ENCODE measurements at regions not wholly inside any gene's neighbourhood (a gene's known extent, or its start where the extent isn't known, plus 50 kb on each side); places are given as distances from the start of the nearest gene placed in this dataset.

DNA sequence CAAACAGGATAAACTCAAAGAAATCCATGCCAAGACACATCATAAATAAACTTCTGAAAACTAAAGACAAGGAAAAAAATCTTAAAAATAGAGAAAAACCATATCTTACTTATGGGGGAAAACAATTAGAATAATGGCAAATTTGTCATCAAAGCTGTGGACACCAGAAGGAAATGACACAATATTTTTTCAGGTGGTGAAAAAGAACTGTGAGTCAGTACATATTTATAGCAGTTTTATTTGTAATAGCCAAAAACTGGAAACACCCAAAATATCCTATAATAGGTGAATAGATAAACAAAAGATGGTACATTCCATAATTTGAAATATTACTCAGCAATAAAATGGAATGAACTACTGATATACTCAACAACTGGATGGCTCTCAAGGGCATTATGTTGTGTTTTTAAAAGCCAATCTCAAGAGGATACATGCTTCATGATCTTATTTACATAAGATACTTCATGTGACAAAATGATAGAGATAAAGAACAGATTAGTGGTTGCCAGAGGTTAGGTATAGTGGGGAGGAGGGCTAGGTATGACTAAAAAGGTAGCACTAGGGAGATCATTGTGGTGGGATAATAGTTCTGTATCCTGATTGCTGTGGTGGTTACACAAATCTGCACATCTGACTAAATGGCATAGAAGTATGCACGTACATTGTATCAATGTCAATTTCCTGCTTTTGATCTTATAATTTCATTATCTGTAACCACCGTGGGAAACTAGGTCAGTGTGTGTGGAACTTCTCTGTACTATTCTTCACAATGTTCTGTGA lies 191.9 kb downstream of the PPP1R2C start:
- Histone ChIP-seq H4K91ac (ENCODE audit: low read depth, low read length, poor library complexity) (no peak overlapping the region), H3K79me1 (ENCODE audit: low read depth, low read length) (no peaks in the 10 kb centered on the region), H3K4ac (ENCODE audit: low read length) (no peak overlapping the region), H2BK120ac (ENCODE audit: low read depth, low read length) (no peak overlapping the region), H2AK5ac (ENCODE audit: low read depth, low read length) (no peak overlapping the region), H3K4me3 (ENCODE audit: low read length in 2 of 2) (no peak overlapping the region), H3K4me2 (ENCODE audit: insufficient read depth, low read length, poor library complexity, severe bottlenecking) (no peak overlapping the region), H3K18ac (ENCODE audit: low read length) (no peak overlapping the region), H2BK12ac (ENCODE audit: low read length) (no peak overlapping the region), H3K27ac (replicated peaks; ENCODE audit: low read length) (no peak overlapping the region), H3K9ac (ENCODE audit: low read depth, low read length, poor library complexity) (no peak overlapping the region), H2AFZ (ENCODE audit: low read length) (no peak overlapping the region), H2BK5ac (ENCODE audit: low read length) (no peak overlapping the region), H2BK15ac (ENCODE audit: low read length) (no peak overlapping the region), H3K36me3 (replicated peaks in 1 of 2; ENCODE audit: control insufficient read depth in 2 of 2, insufficient read depth in 2 of 2, low read length in 2 of 2) (no peaks in the 10 kb centered on the region), H3K9me3 (replicated peaks in 1 of 2; ENCODE audit: control insufficient read depth in 2 of 2, insufficient read depth in 1 of 2, low read depth in 1 of 2, low read length in 2 of 2) (no peaks in the 10 kb centered on the region), H4K8ac (ENCODE audit: low read depth, low read length) (no peak overlapping the region), H3K14ac (ENCODE audit: low read length) (no peak overlapping the region), H3K4me1 (ENCODE audit: control insufficient read depth in 2 of 2, insufficient read depth in 1 of 2, low read depth in 1 of 2, low read length in 2 of 2) (no peaks in the 10 kb centered on the region), H3K23ac (ENCODE audit: low read depth, low read length, poor library complexity) (no peak overlapping the region), H3K27me3 (ENCODE audit: control insufficient read depth in 3 of 3, insufficient read depth in 3 of 3, low read depth in 1 of 3, low read length in 3 of 3) (no peaks in the 10 kb centered on the region)
- whole genome bisulfite sequencing, 2 donors (ENCODE audit: extremely low coverage in 2 of 2, insufficient read length in 2 of 2, insufficient replicate concordance in 1 of 2), result no CpG with 5 or more reads among the region's 2 CpGs
- no peak for DNase-seq (ENCODE audit: low spot score)

DNA sequence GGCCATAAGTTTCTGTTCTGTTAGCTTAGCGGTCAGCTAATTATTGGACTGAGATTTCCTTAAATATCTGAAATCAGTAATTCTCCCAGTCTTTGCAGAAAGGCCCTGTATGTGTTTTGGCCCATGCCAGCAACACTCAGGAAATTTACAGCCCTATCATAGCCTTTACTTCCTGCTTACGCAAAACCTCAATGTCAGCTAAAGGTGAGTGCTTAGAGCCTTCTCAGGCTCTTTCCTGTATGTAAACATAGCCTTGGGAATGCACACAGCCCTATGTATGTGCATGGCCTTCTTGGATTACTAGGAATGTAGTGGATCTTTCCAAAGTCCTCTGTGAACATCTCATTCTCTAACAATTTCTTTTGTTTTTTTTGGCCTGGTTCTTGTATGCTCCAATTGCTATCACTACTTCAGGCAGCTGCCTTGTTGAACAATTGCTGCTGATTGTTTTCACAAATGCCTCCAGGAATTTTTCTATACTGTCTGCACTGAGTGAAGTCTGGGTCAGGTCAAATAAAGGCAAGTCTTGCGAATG lies 200.0 kb downstream of the PPP1R2C start:
- no peak overlapping the region for H2BK15ac ChIP-seq (ENCODE audit: low read length)
- no peaks in the 10 kb centered on the region for H3K36me3 ChIP-seq (replicated peaks in 1 of 2; ENCODE audit: control insufficient read depth in 2 of 2, insufficient read depth in 2 of 2, low read length in 2 of 2)
- H3K4me1 ChIP-seq (ENCODE audit: control insufficient read depth in 2 of 2, insufficient read depth in 1 of 2, low read depth in 1 of 2, low read length in 2 of 2), result no peaks in the 10 kb centered on the region
- H3K9ac ChIP-seq (ENCODE audit: low read depth, low read length, poor library complexity), result no peak overlapping the region
- H3K27me3 ChIP-seq (ENCODE audit: control insufficient read depth in 3 of 3, insufficient read depth in 3 of 3, low read depth in 1 of 3, low read length in 3 of 3), result no peaks in the 10 kb centered on the region
- no peak overlapping the region for H2BK12ac ChIP-seq (ENCODE audit: low read length)
- no peak overlapping the region for H3K23ac ChIP-seq (ENCODE audit: low read depth, low read length, poor library complexity)
- H3K4me2 ChIP-seq (ENCODE audit: insufficient read depth, low read length, poor library complexity, severe bottlenecking), result no peak overlapping the region
- no peak overlapping the region for H2BK120ac ChIP-seq (ENCODE audit: low read depth, low read length)
- no peak overlapping the region for H4K8ac ChIP-seq (ENCODE audit: low read depth, low read length)
- H2BK5ac ChIP-seq (ENCODE audit: low read length), result no peak overlapping the region
- H3K4me3 ChIP-seq (ENCODE audit: low read length in 2 of 2), result no peak overlapping the region
- no peak overlapping the region for H3K27ac ChIP-seq (replicated peaks; ENCODE audit: low read length)
- no peak for DNase-seq (ENCODE audit: low spot score)
- H3K18ac ChIP-seq (ENCODE audit: low read length), result no peak overlapping the region
- no peak overlapping the region for H3K14ac ChIP-seq (ENCODE audit: low read length)
- H2AK5ac ChIP-seq (ENCODE audit: low read depth, low read length), result no peak overlapping the region
- H3K9me3 ChIP-seq (replicated peaks in 1 of 2; ENCODE audit: control insufficient read depth in 2 of 2, insufficient read depth in 1 of 2, low read depth in 1 of 2, low read length in 2 of 2), result no peaks in the 10 kb centered on the region
- H4K91ac ChIP-seq (ENCODE audit: low read depth, low read length, poor library complexity), result no peak overlapping the region
- no peak overlapping the region for H3K4ac ChIP-seq (ENCODE audit: low read length)
- no CpG with 5 or more reads among the region's 3 CpGs for WGBS, 2 donors (ENCODE audit: extremely low coverage in 2 of 2, insufficient read length in 2 of 2, insufficient replicate concordance in 1 of 2)
- no peak overlapping the region for H2AFZ ChIP-seq (ENCODE audit: low read length)
- no peaks in the 10 kb centered on the region for H3K79me1 ChIP-seq (ENCODE audit: low read depth, low read length)

DNA sequence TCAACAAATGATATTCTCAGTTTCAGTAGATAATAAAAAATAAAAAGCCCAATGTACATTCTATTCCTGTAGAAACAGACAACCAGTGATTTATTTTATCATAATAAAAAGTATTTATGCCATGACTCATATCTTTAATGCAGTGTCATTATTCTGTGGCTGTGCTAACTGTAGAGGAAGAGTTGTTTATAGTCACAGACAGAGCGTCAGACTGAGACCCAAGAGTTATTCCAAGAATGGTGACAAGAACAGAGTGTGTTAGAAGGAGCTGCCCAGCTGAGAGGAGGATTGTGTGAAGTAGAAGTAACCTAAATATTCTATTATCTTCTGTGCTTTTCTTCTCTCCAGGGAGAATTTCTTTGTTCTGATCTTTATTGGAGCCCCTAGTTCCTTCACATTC lies 210.7 kb downstream of the PPP1R2C start:
- H2AFZ ChIP-seq (ENCODE audit: low read length), result no peak overlapping the region
- no peaks in the 10 kb centered on the region for H3K36me3 ChIP-seq (replicated peaks in 1 of 2; ENCODE audit: control insufficient read depth in 2 of 2, insufficient read depth in 2 of 2, low read length in 2 of 2)
- no peaks in the 10 kb centered on the region for H3K9me3 ChIP-seq (replicated peaks in 1 of 2; ENCODE audit: control insufficient read depth in 2 of 2, insufficient read depth in 1 of 2, low read depth in 1 of 2, low read length in 2 of 2)
- DNase-seq (ENCODE audit: low spot score), result no peak
- H4K8ac ChIP-seq (ENCODE audit: low read depth, low read length), result no peak overlapping the region
- no peak overlapping the region for H2BK15ac ChIP-seq (ENCODE audit: low read length)
- no peak overlapping the region for H4K91ac ChIP-seq (ENCODE audit: low read depth, low read length, poor library complexity)
- no peak overlapping the region for H3K4me3 ChIP-seq (ENCODE audit: low read length in 2 of 2)
- H3K4ac ChIP-seq (ENCODE audit: low read length), result no peak overlapping the region
- H2BK5ac ChIP-seq (ENCODE audit: low read length), result no peak overlapping the region
- WGBS, 2 donors (ENCODE audit: extremely low coverage in 2 of 2, insufficient read length in 2 of 2, insufficient replicate concordance in 1 of 2), result no CpG with 5 or more reads among the region's 1 CpG
- no peak overlapping the region for H3K14ac ChIP-seq (ENCODE audit: low read length)
- no peak overlapping the region for H3K18ac ChIP-seq (ENCODE audit: low read length)
- H2BK12ac ChIP-seq (ENCODE audit: low read length), result no peak overlapping the region
- no peak overlapping the region for H3K9ac ChIP-seq (ENCODE audit: low read depth, low read length, poor library complexity)
- H2AK5ac ChIP-seq (ENCODE audit: low read depth, low read length), result no peak overlapping the region
- H3K79me1 ChIP-seq (ENCODE audit: low read depth, low read length), result no peaks in the 10 kb centered on the region
- no peak overlapping the region for H3K4me2 ChIP-seq (ENCODE audit: insufficient read depth, low read length, poor library complexity, severe bottlenecking)
- H3K27ac ChIP-seq (replicated peaks; ENCODE audit: low read length), result no peak overlapping the region
- no peak overlapping the region for H2BK120ac ChIP-seq (ENCODE audit: low read depth, low read length)
- no peaks in the 10 kb centered on the region for H3K27me3 ChIP-seq (ENCODE audit: control insufficient read depth in 3 of 3, insufficient read depth in 3 of 3, low read depth in 1 of 3, low read length in 3 of 3)
- no peaks in the 10 kb centered on the region for H3K4me1 ChIP-seq (ENCODE audit: control insufficient read depth in 2 of 2, insufficient read depth in 1 of 2, low read depth in 1 of 2, low read length in 2 of 2)
- no peak overlapping the region for H3K23ac ChIP-seq (ENCODE audit: low read depth, low read length, poor library complexity)

DNA sequence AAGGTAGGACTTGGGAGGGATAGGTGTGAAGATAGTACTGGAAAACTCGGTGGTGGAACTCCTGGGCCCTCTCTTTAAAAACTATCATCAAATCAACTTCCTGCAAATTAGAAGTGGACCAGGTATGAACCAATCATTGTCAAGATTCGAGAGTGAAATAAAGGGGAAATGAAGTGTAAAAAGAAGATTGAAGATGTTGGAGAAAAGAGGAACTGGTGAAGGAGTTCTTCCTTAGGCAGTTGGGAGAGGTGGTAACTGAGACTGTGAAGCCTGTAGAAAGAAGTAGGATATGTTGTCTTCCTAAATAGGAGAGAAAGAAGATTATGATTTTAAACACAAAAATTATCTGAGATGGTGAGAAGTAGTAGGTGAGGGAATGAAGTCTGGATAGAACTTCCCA lies 212.2 kb downstream of the PPP1R2C start:
- no peak overlapping the region for H3K27ac ChIP-seq (replicated peaks; ENCODE audit: low read length)
- no peak overlapping the region for H3K9ac ChIP-seq (ENCODE audit: low read depth, low read length, poor library complexity)
- no peak overlapping the region for H4K8ac ChIP-seq (ENCODE audit: low read depth, low read length)
- no peak overlapping the region for H2AK5ac ChIP-seq (ENCODE audit: low read depth, low read length)
- no peak overlapping the region for H2BK5ac ChIP-seq (ENCODE audit: low read length)
- no peak overlapping the region for H2BK12ac ChIP-seq (ENCODE audit: low read length)
- no peak overlapping the region for H3K18ac ChIP-seq (ENCODE audit: low read length)
- H3K14ac ChIP-seq (ENCODE audit: low read length), result no peak overlapping the region
- H3K4me1 ChIP-seq (ENCODE audit: control insufficient read depth in 2 of 2, insufficient read depth in 1 of 2, low read depth in 1 of 2, low read length in 2 of 2), result no peaks in the 10 kb centered on the region
- H4K91ac ChIP-seq (ENCODE audit: low read depth, low read length, poor library complexity), result no peak overlapping the region
- DNase-seq (ENCODE audit: low spot score), result no peak
- H2BK15ac ChIP-seq (ENCODE audit: low read length), result no peak overlapping the region
- H3K4me2 ChIP-seq (ENCODE audit: insufficient read depth, low read length, poor library complexity, severe bottlenecking), result no peak overlapping the region
- WGBS, 2 donors (ENCODE audit: extremely low coverage in 2 of 2, insufficient read length in 2 of 2, insufficient replicate concordance in 1 of 2), result 83 to 100% methylated on average over 1 of the region's 2 CpGs
- no peaks in the 10 kb centered on the region for H3K36me3 ChIP-seq (replicated peaks in 1 of 2; ENCODE audit: control insufficient read depth in 2 of 2, insufficient read depth in 2 of 2, low read length in 2 of 2)
- H3K79me1 ChIP-seq (ENCODE audit: low read depth, low read length), result no peaks in the 10 kb centered on the region
- no peak overlapping the region for H2AFZ ChIP-seq (ENCODE audit: low read length)
- H3K4me3 ChIP-seq (ENCODE audit: low read length in 2 of 2), result no peak overlapping the region
- H3K9me3 ChIP-seq (replicated peaks in 1 of 2; ENCODE audit: control insufficient read depth in 2 of 2, insufficient read depth in 1 of 2, low read depth in 1 of 2, low read length in 2 of 2), result no peaks in the 10 kb centered on the region
- H2BK120ac ChIP-seq (ENCODE audit: low read depth, low read length), result no peak overlapping the region
- H3K4ac ChIP-seq (ENCODE audit: low read length), result no peak overlapping the region
- H3K27me3 ChIP-seq (ENCODE audit: control insufficient read depth in 3 of 3, insufficient read depth in 3 of 3, low read depth in 1 of 3, low read length in 3 of 3), result no peaks in the 10 kb centered on the region
- no peak overlapping the region for H3K23ac ChIP-seq (ENCODE audit: low read depth, low read length, poor library complexity)
